OCI-LY1 (cell line): ENCODE measurements at regions not wholly inside any gene's neighbourhood (a gene's known extent, or its start where the extent isn't known, plus 50 kb on each side); places are given as distances from the start of the nearest gene placed in this dataset.

Experiments used
- H2AFZ ChIP-seq: fragments of 200-600 bp; sonication (generic), shearing (Covaris generic); 2 replicates; pipeline ENCODE4 v1.6.0; 2014; ENCODE audit warnings: antibody characterized with exemption, mild to moderate bottlenecking, low read length
- H3F3A ChIP-seq: fragments of 200-600 bp; sonication (generic), shearing (Covaris generic); 2 replicates; pipeline ENCODE4 v1.6.0; 2014; ENCODE audit warnings: mild to moderate bottlenecking, antibody characterized with exemption, low read length, moderate library complexity; ENCODE audit not compliant: insufficient read depth
- H3K27ac ChIP-seq: fragments of 200-600 bp; sonication (generic); 2 replicates; pipeline ENCODE4 v1.5.1; 2014; ENCODE audit warnings: low read length, mixed run types, mild to moderate bottlenecking, low read depth; ENCODE audit not compliant: poor library complexity, severe bottlenecking
- H3K27me3 ChIP-seq: fragments of 200-600 bp; sonication (generic); 2 replicates; pipeline ENCODE4 v1.6.0; 2014; ENCODE audit warnings: antibody characterized with exemption, mild to moderate bottlenecking, low read length, moderate library complexity; ENCODE audit not compliant: insufficient read depth
- H3K36me3 ChIP-seq: fragments of 200-600 bp; sonication (generic); 2 replicates; pipeline ENCODE4 v1.6.1; 2014; ENCODE audit warnings: mild to moderate bottlenecking, antibody characterized with exemption, low read length, moderate library complexity, mixed read lengths; ENCODE audit not compliant: insufficient read depth
- H3K4me1 ChIP-seq: fragments of 200-600 bp; sonication (generic); 2 replicates; pipeline ENCODE4 v1.5.1; 2014; ENCODE audit warnings: mild to moderate bottlenecking, low read length, moderate library complexity; ENCODE audit not compliant: insufficient read depth, severe bottlenecking
- H3K4me2 ChIP-seq: fragments of 200-600 bp; sonication (generic), shearing (Covaris generic); 2 replicates; pipeline ENCODE4 v1.6.1; 2014; ENCODE audit warnings: low read length
- H3K4me3 ChIP-seq: fragments of 200-600 bp; sonication (generic); 2 replicates; pipeline ENCODE4 v1.5.1; 2014; ENCODE audit warnings: low read length, low read depth, mild to moderate bottlenecking, mixed read lengths; ENCODE audit not compliant: poor library complexity, severe bottlenecking
- H3K79me2 ChIP-seq: fragments of 200-600 bp; shearing (Covaris generic); 2 replicates; pipeline ENCODE4 v1.6.1; 2016; ENCODE audit warnings: mixed run types, low read length, mixed read lengths; ENCODE audit not compliant: insufficient read depth
- H3K9ac ChIP-seq: fragments of 200-600 bp; sonication (generic), shearing (Covaris generic); 2 replicates; pipeline ENCODE4 v1.6.1; 2014; ENCODE audit warnings: mild to moderate bottlenecking, low read length, mixed read lengths
- H3K9me2 ChIP-seq: fragments of 200-600 bp; sonication (generic), shearing (Covaris generic); 2 replicates; pipeline ENCODE4 v1.6.1; 2014; ENCODE audit warnings: low read depth, mild to moderate bottlenecking, low read length, mixed read lengths
- H3K9me3 ChIP-seq: fragments of 200-600 bp; shearing (Covaris generic); 2 replicates; pipeline ENCODE4 v1.6.1; 2014; ENCODE audit warnings: low read length, mixed read lengths
- H4K20me1 ChIP-seq: fragments of 200-600 bp; sonication (generic), shearing (Covaris generic); 2 replicates; pipeline ENCODE4 v1.6.0; 2016; ENCODE audit warnings: mild to moderate bottlenecking, low read length; ENCODE audit not compliant: insufficient read depth
- EZH2 ChIP-seq: fragments of 200-600 bp; sonication (generic), shearing (Covaris generic); IDR thresholded peaks from 2 replicates; pipeline ENCODE4 v1.8.0; 2017; ENCODE audit warnings: borderline replicate concordance, mixed run types, mild to moderate bottlenecking, antibody characterized with exemption, low read length, moderate library complexity, mixed read lengths
- TF ChIP-seq, protein P1 (sequence below): fragments of 200-600 bp; sonication (generic), shearing (Covaris generic); IDR thresholded peaks from 2 replicates; pipeline ENCODE4 v1.5.1; 2017; ENCODE audit warnings: mild to moderate bottlenecking, antibody characterized with exemption, low read length, moderate library complexity, mixed read lengths

- Histone ChIP-seq H3K36me3 (no peaks in the 10 kb centered on the region), H3K9me2 (no peaks in the 10 kb centered on the region), H3K79me2 (no peaks in the 10 kb centered on the region), H3F3A (no peaks in the 10 kb centered on the region), H3K27me3 (peaks cover 4% of the 10 kb centered on the region; the same call in 1 of the 2 replicates), H4K20me1 (no peaks in the 10 kb centered on the region), H3K9me3 (no peaks in the 10 kb centered on the region), H3K4me3 (no peak overlapping the region), H3K4me2 (no peak overlapping the region), H3K9ac (no peak overlapping the region), H3K27ac (no peak overlapping the region), H2AFZ (no peak overlapping the region), H3K4me1 (no peaks in the 10 kb centered on the region)
- TF ChIP-seq, protein P1, sequence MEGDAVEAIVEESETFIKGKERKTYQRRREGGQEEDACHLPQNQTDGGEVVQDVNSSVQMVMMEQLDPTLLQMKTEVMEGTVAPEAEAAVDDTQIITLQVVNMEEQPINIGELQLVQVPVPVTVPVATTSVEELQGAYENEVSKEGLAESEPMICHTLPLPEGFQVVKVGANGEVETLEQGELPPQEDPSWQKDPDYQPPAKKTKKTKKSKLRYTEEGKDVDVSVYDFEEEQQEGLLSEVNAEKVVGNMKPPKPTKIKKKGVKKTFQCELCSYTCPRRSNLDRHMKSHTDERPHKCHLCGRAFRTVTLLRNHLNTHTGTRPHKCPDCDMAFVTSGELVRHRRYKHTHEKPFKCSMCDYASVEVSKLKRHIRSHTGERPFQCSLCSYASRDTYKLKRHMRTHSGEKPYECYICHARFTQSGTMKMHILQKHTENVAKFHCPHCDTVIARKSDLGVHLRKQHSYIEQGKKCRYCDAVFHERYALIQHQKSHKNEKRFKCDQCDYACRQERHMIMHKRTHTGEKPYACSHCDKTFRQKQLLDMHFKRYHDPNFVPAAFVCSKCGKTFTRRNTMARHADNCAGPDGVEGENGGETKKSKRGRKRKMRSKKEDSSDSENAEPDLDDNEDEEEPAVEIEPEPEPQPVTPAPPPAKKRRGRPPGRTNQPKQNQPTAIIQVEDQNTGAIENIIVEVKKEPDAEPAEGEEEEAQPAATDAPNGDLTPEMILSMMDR = no peak
- TF ChIP-seq EZH2 = no peak
These were observed 297.3 kb downstream of the CYP26B1 start for GRCh38 chr2:71850306-71850801.

DNA sequence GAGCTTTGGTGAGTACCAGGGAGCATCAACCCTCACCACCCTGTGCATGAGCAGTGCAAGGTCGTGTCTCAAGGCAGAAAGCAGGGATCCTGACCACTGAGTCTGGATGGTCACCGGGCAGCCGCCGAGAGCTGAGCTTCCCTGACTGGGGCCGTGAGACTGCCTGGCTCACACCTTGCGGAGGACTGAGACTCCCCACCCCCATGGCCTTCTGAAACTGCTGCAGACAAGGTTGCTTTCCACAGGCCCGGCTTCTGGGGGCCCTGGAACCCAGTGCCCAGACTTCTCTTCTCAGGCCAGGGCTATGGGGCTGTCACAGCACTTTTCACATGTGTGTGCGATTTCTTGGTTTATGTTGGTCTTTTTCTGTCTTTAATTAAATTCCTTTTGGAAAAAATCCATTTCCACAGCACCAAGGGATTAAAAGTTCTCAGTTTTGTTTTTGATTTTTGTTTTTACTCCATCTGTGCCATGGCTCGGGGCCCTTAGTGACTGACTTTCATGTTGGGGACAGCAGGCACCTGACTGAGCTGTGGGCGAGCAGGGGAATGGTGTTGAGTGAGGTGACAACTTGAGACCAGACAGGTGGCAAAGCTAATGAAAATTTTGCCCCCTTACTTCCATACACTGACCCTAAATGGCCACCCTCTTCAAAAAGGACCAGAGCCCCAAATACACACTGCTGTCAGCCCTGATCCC, 297.9 kb downstream of the CYP26B1 start:
- H3K27me3 ChIP-seq = 0 out of 2 replicates have a peak, but pooled peaks cover 4% of the 10 kb centered on the region

DNA sequence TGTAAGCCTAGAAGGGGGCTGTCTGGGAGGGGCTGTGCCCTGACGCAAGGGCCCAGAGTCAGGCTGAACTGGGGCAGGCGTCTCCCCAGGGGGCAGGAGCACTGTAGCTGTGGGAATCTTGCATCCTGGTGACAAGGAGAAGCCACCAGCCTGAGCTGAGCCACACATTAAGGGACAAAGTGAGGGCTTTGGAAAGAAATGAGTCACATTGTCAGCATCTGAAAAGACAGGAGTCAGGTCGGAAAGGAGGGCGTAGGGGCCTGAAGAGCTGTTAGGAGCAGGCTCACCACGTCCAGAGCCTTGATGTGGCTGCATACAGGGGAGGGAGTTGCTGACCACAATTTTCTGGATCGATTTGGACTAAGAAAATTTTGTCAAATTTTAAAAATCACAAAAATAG, 298.6 kb downstream of the CYP26B1 start:
- no peak overlapping the region for H3K4me3 ChIP-seq
- no peaks in the 10 kb centered on the region for H3F3A ChIP-seq
- H3K27me3 ChIP-seq = 0 out of 2 replicates have a peak, but pooled peaks cover 4% of the 10 kb centered on the region
- H4K20me1 ChIP-seq = no peaks in the 10 kb centered on the region
- H3K4me1 ChIP-seq = no peaks in the 10 kb centered on the region
- TF ChIP-seq, protein P1 = no peak
- no peak for TF ChIP-seq EZH2
- H3K9me2 ChIP-seq = no peaks in the 10 kb centered on the region
- no peaks in the 10 kb centered on the region for H3K36me3 ChIP-seq
- H3K9ac ChIP-seq = no peak overlapping the region
- H2AFZ ChIP-seq = no peak overlapping the region
- H3K4me2 ChIP-seq = no peak overlapping the region
- H3K27ac ChIP-seq = no peak overlapping the region
- no peaks in the 10 kb centered on the region for H3K9me3 ChIP-seq
- H3K79me2 ChIP-seq = no peaks in the 10 kb centered on the region

More for the DNA sequence above, 297.9 kb downstream of the CYP26B1 start:
- H3K4me3 ChIP-seq = no peak overlapping the region
- H3K9ac ChIP-seq = no peak overlapping the region
- H4K20me1 ChIP-seq = no peaks in the 10 kb centered on the region
- no peaks in the 10 kb centered on the region for H3K36me3 ChIP-seq
- no peaks in the 10 kb centered on the region for H3K79me2 ChIP-seq
- no peak overlapping the region for H2AFZ ChIP-seq
- TF ChIP-seq EZH2 = no peak
- TF ChIP-seq, protein P1 = no peak
- no peaks in the 10 kb centered on the region for H3K4me1 ChIP-seq
- H3K4me2 ChIP-seq = no peak overlapping the region
- H3K9me3 ChIP-seq = no peaks in the 10 kb centered on the region
- H3K9me2 ChIP-seq = no peaks in the 10 kb centered on the region
- H3F3A ChIP-seq = no peaks in the 10 kb centered on the region
- H3K27ac ChIP-seq = no peak overlapping the region
